Tibial nerve (tissue), 4 donors: ENCODE measurements at regions not wholly inside any gene's neighbourhood (a gene's known extent, or its start where the extent isn't known, plus 50 kb on each side); places are given as distances from the start of the nearest gene placed in this dataset.

Source experiments
- DNase-seq, 2 donors: peaks; one replicate each; pipeline ENCODE4 v3.0.0-alpha.2; 2019; ENCODE audit warnings: low spot score in 2 of 2
- H3K27ac ChIP-seq, 4 donors: fragments of 200-600 bp; sonication (generic) in 3 of 4; one replicate each; pipeline ENCODE4 v1.5.1; 2017 to 2019; ENCODE audit warnings: mild to moderate bottlenecking in 1 of 4
- H3K27me3 ChIP-seq, 2 donors: fragments of 200-600 bp; sonication (generic) in 1 of 2; one replicate each; pipeline versions ENCODE4 v1.5.1 to v1.6.0; 2017 to 2019
- H3K36me3 ChIP-seq, 3 donors: fragments of 200-600 bp; sonication (generic); one replicate each; pipeline ENCODE4 v1.5.1; 2018 to 2019
- H3K4me1 ChIP-seq, 4 donors: fragments of 200-600 bp; sonication (generic) in 3 of 4; one replicate each; pipeline ENCODE4 v1.5.1; 2017 to 2019
- H3K4me3 ChIP-seq, 4 donors: fragments of 200-600 bp; sonication (generic) in 3 of 4; one replicate each; pipeline ENCODE4 v1.5.1; 2017 to 2019; ENCODE audit warnings: mild to moderate bottlenecking in 1 of 4, moderate library complexity in 1 of 4
- H3K9me3 ChIP-seq, 4 donors: fragments of 200-600 bp; sonication (generic) in 3 of 4; one replicate each; pipeline ENCODE4 v1.5.1; 2017 to 2019
- CTCF ChIP-seq, 5 experiments: fragments of 200-600 bp in 3 of 5; fragments of 450-650 bp in 2 of 5; sonication (generic) in 3 of 5; IDR thresholded peaks; one replicate each; pipeline ENCODE4 v1.5.1; 2016 to 2019; ENCODE audit warnings: antibody characterized with exemption in 5 of 5, mild to moderate bottlenecking in 3 of 5, moderate library complexity in 2 of 5
- EP300 ChIP-seq, 2 donors: sonication (generic); formaldehyde crosslinking; IDR thresholded peaks; one replicate each; pipeline ENCODE4 v1.6.1; 2017; ENCODE audit warnings: antibody characterized with exemption in 2 of 2, mild to moderate bottlenecking in 1 of 2
- POLR2A ChIP-seq, 2 donors: fragments of 450-650 bp; IDR thresholded peaks; one replicate each; pipeline ENCODE4 v1.6.1; 2017; ENCODE audit warnings: antibody characterized with exemption in 2 of 2, mild to moderate bottlenecking in 2 of 2, moderate library complexity in 2 of 2
- WGBS, 2 donors: methylation state at CpG; one replicate each; pipeline ENCODE4 v1.1.5; 2018; 5-methylcytosine and 5-hydroxymethylcytosine counted together

- DNase-seq, result no peak
These were observed 168.9 kb upstream of the NOVA1 start for GRCh38 chr14:26766726-26767125.

DNA sequence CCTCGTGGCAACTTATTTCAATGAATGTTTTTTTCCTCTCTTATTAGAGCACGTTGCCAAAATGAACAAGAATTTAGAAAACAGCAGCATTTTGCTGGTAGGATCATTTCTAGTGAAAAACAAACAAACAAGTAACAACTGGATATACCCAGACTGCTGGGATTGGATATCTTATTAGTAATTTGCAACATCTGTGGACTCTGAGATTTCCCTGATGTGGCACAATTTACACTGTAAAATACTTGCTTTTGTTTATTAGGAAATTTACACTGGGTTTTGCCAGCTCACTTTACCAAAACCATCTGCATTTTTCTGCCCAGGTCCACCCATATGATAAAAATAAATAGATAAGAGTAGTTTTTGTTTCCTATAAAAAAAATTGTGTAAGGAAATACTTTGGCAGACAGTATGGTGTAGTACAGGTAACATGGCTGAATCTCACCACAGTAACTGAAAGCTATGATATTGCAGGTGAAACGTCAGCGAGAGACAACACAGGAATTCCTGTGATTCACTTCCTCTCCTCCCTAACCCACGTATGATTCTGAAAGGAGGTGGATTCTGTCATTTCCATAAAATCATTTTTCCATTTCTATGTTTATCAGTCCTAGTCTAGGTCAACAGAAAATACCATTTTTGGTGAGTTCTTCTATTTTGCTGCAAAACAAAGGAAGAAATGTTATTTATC lies 176.2 kb upstream of the NOVA1 start:
- no peak overlapping the region for H3K27ac ChIP-seq
- WGBS, 2 donors, result 64 to 67% methylated on average over 5 of the region's 5 CpGs

More at GRCh38 chr14:26766726-26767125, 168.9 kb upstream of the NOVA1 start:
- TF ChIP-seq EP300 (IDR thresholded peaks at IDR 0.05) (no peak), POLR2A (IDR thresholded peaks at IDR 0.05) (no peak), CTCF (IDR thresholded peaks at IDR 0.05) (no peak)
- Histone ChIP-seq H3K4me1 (peaks cover 0 to 12% (median 0%) of the 10 kb centered on the region in 4 donors), H3K9me3 (no peaks in the 10 kb centered on the region), H3K36me3 (no peaks in the 10 kb centered on the region), H3K27ac (peak overlapping the region in 1 of 4 donors; percentile 5), H3K4me3 (no peak overlapping the region), H3K27me3 (no peaks in the 10 kb centered on the region)
- 68 to 70% methylated on average over 1 of the region's 1 CpG for WGBS, 2 donors

GRCh38 chr14:26775765-26776563 lies 178.1 kb upstream of the NOVA1 start:
- Histone ChIP-seq H3K27ac (peak overlapping the region in 2 of 4 donors; percentile 21 to 59), H3K36me3 (no peaks in the 10 kb centered on the region), H3K27me3 (no peaks in the 10 kb centered on the region), H3K4me3 (no peak overlapping the region), H3K4me1 (no peaks in the 10 kb centered on the region), H3K9me3 (no peaks in the 10 kb centered on the region)
- WGBS, 2 donors, result 42 to 62% methylated on average over 5 of the region's 5 CpGs
- DNase-seq, result no peak
- TF ChIP-seq POLR2A (IDR thresholded peaks at IDR 0.05) (no peak), EP300 (IDR thresholded peaks at IDR 0.05) (no peak), CTCF (IDR thresholded peaks at IDR 0.05) (no peak)

More for the DNA sequence above, 176.2 kb upstream of the NOVA1 start:
- Histone ChIP-seq H3K36me3 (no peaks in the 10 kb centered on the region), H3K9me3 (no peaks in the 10 kb centered on the region), H3K4me3 (no peak overlapping the region), H3K27me3 (no peaks in the 10 kb centered on the region), H3K4me1 (no peaks in the 10 kb centered on the region)
- DNase-seq, result no peak
- TF ChIP-seq CTCF (IDR thresholded peaks at IDR 0.05), result no peak
- TF ChIP-seq POLR2A (IDR thresholded peaks at IDR 0.05), result no peak
- no peak for TF ChIP-seq EP300 (IDR thresholded peaks at IDR 0.05)

DNA sequence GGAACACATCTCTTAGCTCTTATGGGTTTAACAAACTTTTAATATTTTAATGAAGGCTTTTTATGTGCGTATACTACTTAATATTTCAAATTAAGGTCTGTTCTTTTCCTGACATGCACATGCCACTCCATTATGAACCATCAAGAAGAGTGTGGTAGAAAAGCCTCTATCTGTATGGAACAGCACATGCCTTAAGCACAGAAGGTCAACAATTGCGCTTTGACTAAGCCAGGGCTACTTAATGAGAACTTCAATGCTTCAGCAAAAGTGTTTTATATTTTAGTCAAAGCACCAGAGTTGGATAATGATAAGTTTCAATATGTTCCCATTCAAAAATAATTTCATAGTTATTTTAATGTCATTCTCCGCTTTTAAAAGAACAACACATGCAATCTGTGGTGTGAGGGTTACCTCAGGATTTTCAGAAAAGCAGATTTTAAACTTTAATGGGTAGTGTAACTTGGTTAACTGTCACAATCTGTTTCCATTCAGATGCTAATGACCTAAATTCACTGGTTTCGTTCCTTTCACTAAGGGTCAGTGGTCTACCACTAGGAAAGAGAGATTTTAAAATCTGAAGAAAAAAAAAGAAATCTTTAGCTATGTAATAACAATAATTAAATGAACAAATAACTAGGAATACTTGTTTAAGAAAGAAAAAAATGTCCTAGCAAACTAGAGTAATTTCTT lies 193.4 kb upstream of the NOVA1 start:
- 68 to 77% methylated on average over 4 of the region's 4 CpGs for WGBS, 2 donors
- no peaks in the 10 kb centered on the region for H3K9me3 ChIP-seq
- no peaks in the 10 kb centered on the region for H3K27me3 ChIP-seq
- TF ChIP-seq POLR2A (IDR thresholded peaks at IDR 0.05), result no peak
- no peak for TF ChIP-seq EP300 (IDR thresholded peaks at IDR 0.05)
- no peak for TF ChIP-seq CTCF (IDR thresholded peaks at IDR 0.05)
- no peak overlapping the region for H3K27ac ChIP-seq
- H3K4me1 ChIP-seq, result no peaks in the 10 kb centered on the region
- no peak for DNase-seq
- no peak overlapping the region for H3K4me3 ChIP-seq
- no peaks in the 10 kb centered on the region for H3K36me3 ChIP-seq
